ENCODE measurements at regions not wholly inside any gene's neighbourhood (a gene's known extent, or its start where the extent isn't known, plus 50 kb on each side); places are given as distances from the start of the nearest gene placed in this dataset.

GRCh38 chr5:135085936-135086725, 52.1 kb upstream of the PITX1 start:
- DNase-seq, result no peak

GRCh38 chr5:135085133-135085935, 51.3 kb upstream of the PITX1 start:
- no peak for DNase-seq
